ENCODE measurements at regions not wholly inside any gene's neighbourhood (a gene's known extent, or its start where the extent isn't known, plus 50 kb on each side); places are given as distances from the start of the nearest gene placed in this dataset.

GRCh38 chr1:106457368-106457767 lies 599.1 kb upstream of the PRMT6 start:
- no peak for TF ChIP-seq CTCF (IDR thresholded peaks at IDR 0.05; ENCODE audit: low read length)
- TF ChIP-seq EZH2 (optimal IDR thresholded peaks at IDR 0.05; ENCODE audit: low read depth, low read length) = no peak
- no peak for TF ChIP-seq EZH2phosphoT487 (IDR thresholded peaks at IDR 0.05; ENCODE audit: low read length)

Data from MM.1S (cell line).